ENCODE measurements at regions not wholly inside any gene's neighbourhood (a gene's known extent, or its start where the extent isn't known, plus 50 kb on each side); places are given as distances from the start of the nearest gene placed in this dataset.
"Not testable (repeated sequence)": the region's sequence is repeated elsewhere in the genome, so short reads cannot be mapped to it uniquely, and the experiment has no call there.

DNA sequence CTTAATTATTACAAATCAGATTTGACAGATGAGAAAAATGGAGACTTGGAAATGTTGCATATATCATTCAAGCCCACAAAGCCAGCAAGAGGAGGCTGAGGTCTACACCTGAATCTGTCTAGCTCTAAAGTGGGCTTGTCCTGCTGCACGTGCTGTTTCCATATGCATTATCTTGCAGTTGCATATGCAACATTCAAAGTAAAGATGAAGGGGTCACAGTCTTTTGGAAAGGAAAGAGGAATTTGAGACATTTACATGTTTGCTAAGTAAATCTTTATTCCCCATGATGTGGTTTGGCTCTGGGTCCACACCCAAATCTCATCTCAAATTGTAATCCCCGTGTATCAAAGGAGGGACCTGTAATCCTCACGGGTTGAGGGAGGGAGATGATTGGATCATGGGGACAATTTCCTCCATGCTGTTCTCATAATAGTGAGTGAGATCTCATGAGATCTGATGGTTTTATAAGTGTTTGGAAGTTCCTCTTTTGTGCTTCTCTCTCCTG, 98.3 kb downstream of the BACH1 start:
- DNase-seq (ENCODE audit: low spot score) = no peak

DNA sequence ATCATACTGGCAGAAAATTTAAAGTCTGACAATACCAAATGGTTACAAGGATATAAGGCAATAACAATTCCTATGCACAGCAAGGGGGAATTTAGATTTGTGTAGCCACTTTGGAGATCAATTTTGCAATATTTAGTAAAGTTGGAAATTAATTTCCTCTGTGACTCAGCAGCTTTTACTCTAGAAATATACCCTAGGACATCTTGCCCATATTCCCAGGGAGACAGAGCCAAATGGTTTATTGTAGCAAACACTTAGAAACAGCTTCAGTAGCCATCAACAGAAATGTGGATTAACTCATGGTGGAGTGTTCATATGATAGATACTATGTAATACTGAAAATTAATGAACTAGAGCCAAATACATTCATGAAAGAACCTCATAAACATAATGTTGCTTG, 104.6 kb downstream of the BACH1 start:
- no peak for DNase-seq (ENCODE audit: low spot score)

DNA sequence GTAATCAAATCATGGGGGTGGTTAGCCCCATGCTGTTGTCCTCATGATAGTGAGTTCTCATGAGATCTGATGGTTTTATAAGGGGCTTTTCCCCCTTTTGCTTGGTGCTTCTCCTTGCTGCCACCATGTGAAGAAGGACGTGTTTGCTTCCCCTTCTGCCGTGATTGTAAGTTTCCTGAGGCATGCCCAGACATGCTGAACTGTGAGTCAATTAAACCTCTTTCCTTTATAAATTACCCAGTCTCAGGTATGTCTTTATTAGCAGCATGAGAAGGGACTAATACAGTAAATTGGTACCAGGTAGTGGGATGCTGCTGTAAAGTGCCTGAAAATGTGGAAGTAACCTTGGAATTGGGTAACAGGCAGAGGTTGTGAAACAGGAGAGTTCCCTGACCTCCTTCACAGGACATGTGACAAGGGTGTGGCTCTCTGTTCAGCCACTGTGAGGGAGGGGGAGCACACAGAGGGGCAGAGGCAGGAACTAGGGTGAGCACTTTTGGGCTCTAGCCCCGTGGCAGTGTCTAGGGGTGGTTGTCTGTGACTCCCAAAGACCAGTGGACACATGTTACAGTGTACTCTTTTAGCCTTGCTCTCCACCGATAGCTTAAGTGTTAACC, 105.3 kb downstream of the BACH1 start:
- DNase-seq (ENCODE audit: low spot score) = no peak

DNA sequence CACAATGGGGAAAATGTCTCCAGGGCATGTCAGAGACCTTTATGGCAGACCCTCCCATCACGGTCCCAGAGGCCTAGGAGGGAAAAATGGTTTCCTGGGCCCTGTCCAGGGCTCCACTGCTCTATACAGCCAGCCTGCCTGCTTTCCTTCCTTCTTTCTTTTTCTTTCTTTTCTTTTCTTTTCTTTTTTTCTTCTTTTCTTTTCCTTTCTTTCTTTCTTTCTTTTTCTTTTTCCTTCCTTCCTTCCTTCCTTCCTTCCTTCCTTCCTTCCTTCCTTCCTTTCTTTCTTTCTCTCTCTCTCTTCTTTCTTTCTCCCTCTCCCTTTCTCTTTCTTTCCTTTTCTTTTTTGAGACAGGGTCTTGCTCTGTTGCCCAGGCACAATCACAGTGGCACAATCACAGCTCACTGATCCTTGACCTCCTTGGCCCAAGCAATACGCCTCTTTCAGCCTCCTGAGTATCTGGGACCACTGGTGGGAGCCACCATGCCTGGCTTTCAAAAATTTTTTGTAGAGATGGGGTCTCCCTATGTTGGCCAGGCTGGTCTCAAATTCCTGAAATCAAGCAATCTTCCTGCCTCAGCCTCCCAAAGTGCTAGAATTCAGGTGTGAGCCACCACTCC, 106.9 kb downstream of the BACH1 start:
- no peak for DNase-seq (ENCODE audit: low spot score)

DNA sequence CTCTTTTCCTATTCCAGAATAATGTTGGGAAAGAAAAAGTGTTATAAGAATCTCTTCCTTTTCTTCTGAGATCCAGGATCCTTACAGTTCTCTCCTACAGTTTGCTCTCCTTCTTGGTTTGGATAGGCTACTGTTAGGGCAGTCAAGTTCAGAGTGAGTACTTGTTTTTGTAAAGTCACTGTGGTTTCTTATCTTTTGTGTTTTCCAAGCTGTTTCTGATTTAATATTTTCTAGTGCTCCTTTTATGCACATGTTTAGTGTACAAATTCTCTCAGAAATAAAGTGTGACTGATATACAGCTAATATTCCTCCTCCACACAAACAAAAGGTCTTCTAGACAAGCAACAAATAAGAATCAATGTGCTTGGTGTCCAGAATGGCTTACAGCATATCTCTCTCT, 107.7 kb downstream of the BACH1 start:
- no peak for DNase-seq (ENCODE audit: low spot score)

DNA sequence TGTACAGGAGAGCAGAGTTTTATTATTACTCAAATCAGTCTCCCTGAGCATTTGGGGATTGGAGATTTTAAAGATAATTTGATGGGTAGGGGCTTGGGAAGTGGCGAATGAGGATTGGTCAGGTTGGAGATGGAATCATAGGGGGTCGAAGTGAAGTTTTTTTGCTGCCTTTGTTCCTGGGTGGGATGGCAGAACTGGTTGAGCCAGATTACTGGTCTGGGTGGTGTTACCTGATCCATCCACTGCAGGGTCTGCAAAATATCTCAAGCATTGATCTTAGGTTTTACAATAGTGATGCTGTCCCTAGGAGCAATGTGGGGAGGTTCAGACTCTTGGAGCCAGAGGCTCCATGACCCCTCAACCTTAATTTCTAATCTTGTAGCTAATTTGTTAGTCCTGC, 108.8 kb downstream of the BACH1 start:
- DNase-seq (ENCODE audit: low spot score) = no peak

DNA sequence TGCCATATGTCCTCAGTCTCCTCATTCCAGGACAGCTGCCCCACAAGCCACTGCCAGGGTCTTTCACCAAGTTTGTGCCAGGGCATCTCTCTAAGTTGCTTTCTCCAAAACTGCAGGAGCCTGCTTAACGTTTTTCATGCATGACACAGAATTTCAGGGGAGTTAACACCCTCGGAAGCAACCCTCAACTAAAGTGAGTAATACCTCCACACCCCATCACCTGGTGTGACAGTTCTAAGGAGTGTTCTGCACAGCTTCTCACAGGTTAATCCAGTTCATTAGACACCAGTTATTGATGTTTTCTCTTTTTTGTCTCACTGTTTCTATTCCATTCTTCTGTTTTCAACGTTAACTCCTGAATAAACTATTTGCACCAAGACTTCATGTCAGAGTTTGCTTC, 115.0 kb downstream of the BACH1 start:
- DNase-seq (ENCODE audit: low spot score) = no peak

DNA sequence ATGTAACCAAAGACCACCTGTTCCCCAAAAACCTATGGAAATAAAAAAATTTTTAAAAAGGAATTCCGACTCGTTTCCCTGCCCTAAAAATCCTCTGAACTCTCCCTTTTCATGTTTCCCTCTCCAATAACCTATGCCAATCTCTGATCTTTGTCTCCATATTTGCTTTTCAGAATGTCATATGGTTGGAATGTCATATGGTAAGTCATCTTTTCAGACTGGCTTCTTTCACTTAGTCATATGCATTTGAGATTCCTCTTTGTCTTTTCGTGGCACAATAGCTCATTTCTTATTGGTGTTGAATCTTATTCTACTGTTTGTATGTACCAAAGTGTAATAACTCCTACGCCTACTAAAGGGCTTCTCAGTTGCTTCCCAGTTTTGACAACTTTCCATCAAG, 117.5 kb downstream of the BACH1 start:
- DNase-seq (ENCODE audit: low spot score) = no peak

DNA sequence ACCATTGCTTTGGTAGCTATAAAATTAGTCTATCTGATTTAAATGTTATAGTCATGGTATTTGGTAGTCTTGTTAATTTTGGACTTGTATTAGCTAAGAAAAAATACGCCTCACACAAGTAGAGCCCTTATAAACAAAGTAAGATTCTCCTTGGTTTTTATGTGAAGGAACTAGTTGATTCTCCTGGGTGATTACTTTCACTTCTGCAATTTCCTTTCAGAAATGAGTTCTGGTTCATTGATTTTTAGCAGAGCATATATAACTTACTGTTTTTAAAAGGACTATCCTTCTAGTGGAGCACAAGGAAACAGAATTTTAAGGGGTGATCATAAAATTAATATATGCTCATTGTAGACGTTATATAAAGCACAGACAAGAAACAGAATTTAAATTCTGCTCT, 120.1 kb downstream of the BACH1 start:
- peak; percentile 33 for DNase-seq (ENCODE audit: low spot score)

DNA sequence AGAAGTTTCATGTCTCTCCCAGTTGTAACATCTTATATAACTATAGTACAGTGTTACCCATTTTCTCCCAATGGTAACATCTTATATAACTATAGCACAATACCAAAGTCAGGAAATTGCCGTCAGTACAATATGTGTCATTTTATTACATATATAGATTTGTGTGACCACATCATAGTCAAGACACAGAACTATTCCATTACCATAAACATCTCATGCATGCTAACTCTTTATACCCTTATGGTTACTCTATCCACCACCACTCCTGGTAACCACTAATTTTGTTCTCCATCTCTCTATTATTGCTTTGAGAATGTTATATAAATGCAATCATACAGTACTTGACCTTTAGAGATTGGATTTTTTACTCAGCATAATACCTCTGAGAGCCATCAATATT, 120.7 kb downstream of the BACH1 start:
- no peak for DNase-seq (ENCODE audit: low spot score)

DNA sequence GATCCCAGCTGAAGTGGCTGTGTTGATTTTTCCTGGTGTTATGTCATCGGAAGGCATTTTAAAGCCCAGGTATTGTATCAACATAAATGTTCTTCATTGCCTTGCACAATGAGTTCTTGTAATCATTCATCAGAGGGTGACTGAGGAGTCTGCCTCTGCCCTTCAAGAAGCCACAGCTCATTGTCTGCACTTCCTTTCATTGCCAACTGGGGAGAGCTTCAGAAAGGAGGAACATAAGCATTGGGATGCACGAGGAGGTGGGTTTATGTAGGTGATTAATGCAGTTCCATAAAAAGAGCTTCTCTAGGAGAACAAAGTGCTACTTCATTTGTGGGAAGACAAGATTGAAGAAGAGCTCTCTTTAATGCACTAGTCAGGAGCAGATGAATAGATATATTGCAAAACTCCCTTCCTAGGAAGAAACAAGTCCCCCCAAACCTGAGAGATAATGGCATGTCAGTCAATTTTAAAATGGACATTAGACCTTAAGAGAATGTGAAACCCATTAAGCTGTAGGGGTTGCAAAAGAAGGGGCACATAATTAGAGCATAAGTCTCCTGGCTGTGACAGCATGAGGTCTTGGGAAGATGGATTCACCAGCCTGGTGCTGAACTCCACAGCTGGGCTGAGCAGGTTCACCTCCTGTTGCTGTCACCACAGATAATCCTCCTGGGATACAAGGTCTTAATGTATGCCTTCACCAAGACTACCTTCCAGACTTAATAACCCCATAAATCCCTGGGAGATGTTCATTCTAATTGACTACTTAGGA, 124.6 kb downstream of the BACH1 start:
- DNase-seq (ENCODE audit: low spot score) = no peak

DNA sequence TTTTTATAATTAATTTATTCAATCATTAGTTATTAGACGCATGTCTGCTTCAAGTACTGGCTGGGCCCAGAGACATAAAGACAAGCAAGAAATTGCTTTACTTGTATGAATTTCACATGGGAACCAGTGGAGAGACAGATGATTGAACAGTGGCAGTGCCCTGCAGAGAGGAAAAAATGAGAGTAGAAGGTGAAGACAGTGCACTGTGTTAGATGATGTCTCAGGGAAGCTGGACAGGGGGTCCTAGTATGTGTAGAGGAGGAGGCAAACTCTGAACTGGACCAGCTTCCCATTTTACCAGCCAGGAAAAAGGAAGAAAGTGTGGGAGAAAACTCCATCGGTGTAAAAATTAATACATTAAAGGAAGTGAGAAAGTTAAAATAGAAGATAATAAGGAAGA, 126.0 kb downstream of the BACH1 start:
- no peak for DNase-seq (ENCODE audit: low spot score)

DNA sequence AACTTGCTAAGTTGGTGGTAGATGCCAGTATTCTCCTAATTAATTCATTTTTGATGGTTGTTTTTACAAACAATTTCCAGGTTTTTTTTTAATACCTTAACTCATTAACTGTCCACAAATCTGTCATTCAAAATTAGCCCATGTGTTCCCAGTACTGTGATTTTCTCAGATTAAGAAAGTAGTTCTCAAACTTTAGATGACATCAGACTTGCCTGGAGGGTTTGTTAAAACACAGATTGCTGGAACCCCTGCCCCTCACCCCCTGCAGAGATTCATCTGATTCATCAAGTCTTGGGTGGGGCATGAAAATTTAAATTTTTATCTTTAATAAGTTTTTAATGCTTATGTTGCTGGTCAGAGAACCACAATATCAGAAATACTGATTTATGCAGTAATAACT, 130.5 kb downstream of the BACH1 start:
- no peak for DNase-seq (ENCODE audit: low spot score)

DNA sequence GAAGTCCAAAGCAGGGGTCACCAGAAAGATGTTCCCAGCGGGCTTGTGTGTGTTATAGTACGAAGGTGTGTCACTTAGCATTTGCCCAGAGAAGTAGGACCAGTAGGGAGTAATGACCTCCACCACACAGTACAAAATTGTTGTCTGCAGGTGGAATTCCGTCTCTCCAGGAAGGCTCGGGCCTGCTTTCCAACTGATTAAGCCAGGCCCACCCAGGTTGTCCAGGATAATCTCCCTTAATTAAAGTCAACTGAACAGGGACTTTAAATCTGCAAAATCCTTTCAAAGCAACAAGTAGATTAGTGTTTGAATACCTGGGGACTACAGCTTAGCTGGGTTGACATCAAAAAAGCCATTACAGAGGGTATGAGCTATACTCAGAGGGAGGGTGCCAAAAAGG, 131.3 kb downstream of the BACH1 start:
- DNase-seq (ENCODE audit: low spot score) = no peak

DNA sequence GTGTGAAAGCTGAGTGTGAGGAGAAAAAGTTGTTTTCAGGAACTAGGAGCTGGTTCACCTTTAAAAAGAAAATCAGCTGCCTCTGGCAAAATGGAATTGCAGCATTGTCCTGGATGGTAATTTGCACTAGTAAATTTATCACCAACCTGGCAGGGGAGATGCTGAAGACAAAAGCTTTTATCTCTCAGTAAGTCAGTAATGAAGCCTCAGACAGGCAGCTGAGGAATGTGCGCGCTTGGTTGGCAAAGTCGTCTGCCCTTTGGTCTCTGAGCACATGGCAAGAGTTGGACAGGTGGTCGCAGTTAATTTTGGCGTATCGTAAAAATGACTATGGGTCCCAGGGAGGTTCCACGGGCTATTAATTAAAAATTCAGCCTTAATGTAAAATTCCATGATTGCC, 131.9 kb downstream of the BACH1 start:
- DNase-seq (ENCODE audit: low spot score) = no peak

DNA sequence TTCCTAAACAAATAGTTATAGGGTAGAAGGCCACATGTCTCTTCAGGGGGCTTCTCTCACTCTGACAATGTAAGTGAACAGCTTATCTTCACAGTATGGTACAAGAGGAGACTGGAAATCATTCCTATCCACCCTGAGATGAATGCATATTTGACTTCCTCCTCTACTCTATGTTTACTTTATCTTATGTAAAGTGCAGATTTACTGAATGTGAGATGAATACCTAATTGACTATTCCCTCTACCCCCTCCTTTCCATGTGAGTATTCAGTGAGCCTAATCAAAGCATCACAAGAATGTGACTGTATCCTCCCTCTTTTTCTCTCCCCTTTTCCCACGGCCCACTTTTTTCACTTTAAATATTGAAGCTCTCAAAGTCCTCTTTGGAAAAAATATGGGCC, 132.5 kb downstream of the BACH1 start:
- no peak for DNase-seq (ENCODE audit: low spot score)

DNA sequence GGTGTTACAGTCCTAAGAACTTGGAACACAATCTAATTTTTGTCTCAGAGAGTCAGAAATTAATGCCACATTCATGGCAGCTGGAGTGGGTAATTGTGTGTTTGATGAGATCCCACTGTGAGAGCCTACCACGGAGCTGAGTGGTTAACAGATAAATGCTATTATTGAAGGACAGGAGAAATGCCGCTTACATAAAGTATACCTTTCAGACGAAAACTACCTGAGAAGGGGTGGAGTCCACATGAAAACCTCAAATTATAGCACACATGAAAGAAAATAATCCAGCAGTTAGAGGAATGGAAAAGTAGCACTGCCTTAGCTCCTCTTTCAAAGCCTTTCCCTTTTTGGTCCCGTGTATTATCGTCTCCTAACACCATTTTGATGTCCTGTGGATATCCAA, 133.0 kb downstream of the BACH1 start:
- DNase-seq (ENCODE audit: low spot score) = no peak

DNA sequence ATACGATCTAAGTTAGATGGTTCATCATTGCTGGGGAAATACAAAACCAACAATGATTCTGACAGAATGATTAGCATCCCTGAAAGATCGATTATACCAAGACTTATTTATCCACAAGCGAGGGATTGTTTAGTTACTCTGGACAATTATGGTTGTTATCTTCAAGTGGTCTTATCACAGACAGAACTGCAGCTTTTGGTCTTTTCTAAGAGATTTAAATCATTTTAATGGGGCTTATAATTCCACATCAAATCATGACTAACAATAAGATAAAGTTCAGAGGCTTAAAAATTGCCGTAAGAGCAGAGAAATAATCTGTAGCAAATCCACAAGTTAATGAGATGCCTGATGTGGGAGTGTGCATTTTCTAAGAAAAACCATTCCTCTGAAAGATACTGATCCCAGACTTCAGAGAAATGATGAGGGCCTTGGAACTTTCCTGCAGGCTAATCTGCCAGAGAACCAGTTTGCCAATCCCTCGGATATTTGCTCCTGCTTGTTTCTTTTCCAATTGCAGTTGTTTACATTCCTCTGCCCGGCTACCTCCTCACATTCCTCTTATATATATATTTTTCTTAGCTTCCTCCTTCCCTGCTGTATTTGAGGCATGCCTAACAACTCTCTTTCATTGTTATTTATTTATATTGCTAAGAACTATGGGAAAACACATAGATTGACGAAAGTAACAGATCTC, 134.8 kb downstream of the BACH1 start:
- no peak for DNase-seq (ENCODE audit: low spot score)

DNA sequence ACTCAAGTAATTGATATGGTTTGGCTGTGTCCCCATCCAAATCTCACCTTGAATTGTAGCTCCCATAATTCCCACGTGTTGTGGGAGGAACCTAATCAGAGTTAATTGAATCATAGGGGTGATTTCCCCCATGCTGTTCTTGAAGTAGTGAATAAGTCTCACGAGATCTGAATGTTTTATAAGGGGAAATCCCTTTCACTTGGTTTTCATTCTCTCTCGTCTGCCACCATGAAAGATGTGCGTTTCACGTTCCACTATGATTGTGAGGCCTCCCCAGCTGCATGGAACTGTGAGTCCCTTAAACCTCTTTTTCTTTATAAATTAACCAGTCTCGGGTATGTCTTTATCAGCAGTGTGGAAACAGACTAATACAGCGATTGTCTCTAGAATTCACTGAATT, 135.4 kb downstream of the BACH1 start:
- no peak for DNase-seq (ENCODE audit: low spot score)

DNA sequence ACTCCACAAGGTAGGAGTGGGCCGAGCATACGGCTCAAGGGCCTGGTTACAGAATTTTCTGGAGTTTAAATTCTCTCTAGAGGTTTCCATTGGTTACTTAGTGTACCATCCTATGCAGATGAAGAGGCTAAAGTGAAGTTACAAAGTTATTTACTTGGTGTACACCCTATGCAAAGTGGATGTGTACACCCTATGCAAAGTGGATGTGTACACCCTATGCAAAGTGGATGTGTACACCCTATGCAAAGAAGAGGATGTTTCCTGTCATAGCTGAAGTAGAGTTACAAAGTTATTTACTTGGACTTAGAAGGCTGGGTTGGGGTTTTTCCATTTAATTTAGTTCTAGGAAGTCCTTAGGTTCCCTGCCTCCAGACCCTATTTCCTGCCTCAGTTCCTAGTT, 136.3 kb downstream of the BACH1 start:
- DNase-seq (ENCODE audit: low spot score) = not testable (repeated sequence)

DNA sequence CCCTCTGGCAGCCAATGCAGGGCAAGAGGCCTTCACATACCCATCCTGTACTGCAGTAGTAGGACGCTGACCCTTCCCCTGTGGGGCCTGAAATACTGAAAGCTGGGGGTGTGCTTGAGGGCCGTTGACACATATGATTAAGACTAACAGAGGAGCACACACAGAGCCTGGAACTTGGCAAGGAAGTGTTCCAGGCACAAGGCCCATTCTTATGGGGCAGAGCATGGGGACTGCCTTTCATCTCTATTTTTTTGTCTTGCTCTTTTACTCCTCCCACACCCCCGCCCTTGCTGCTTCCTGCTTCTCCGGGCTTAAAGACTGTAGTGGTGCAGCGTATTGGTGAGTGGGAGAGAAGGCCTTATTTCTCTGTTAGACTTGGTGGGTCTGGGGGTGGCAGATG, 137.4 kb downstream of the BACH1 start:
- DNase-seq (ENCODE audit: low spot score) = no peak

DNA sequence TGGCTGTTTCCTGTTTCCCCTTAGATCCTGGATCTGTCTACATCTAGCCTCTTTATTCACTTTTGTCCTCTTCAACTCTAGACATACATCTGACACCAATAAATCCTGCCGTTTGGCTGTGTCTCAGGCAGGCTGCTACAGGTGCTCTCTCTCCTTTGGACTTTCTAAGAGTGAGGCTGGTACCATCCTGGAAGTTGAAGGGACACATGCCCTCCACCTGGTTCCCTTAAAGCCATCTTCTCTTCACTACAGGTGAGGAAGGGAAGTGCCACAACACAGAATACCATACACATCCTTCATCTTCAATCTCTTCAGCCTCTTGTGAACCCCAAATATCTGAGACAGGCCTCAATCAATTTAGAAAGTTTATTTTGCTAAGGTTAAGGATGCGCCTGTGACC, 137.9 kb downstream of the BACH1 start:
- DNase-seq (ENCODE audit: low spot score) = no peak

DNA sequence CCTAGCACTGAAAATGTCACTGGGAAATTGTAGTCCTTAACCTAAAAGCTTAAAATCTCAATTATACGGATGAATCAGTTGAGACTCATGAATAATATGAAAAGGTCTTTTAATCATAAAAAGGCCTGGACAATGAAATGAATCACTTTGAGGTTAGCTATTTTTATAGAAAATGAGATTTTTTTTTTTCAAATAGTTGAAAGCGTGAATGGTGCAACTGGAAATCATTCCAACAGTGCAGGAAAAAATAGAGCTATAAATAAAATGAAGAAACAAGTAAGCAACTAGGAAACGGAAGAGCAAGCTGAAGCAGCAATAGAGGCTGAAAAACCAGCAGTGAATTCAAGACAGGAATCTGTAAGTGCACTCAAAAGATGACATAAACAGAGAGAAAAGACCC, 142.9 kb downstream of the BACH1 start:
- no peak for DNase-seq (ENCODE audit: low spot score)
